ENCODE measurements at regions not wholly inside any gene's neighbourhood (a gene's known extent, or its start where the extent isn't known, plus 50 kb on each side); places are given as distances from the start of the nearest gene placed in this dataset.

- TF ChIP-seq POLR2A (IDR thresholded peaks at IDR 0.05) (no peak), CTCF (IDR thresholded peaks at IDR 0.05 in 4 of 5, conservative IDR thresholded peaks at IDR 0.05 in 1 of 5) (no peak)
- in situ Hi-C loops (cut with MboI; ENCODE audit: low sequenced_read_pairs in 4 of 4) (no loop called here), intact Hi-C loops (cut with DNase I; ENCODE audit: low total_unique reads) (loop anchor here (5.0 kb wide), 1 partner anchor 49 kb away; no protein-coding TSS in a partner anchor)
- peak overlapping the region; percentile 48 to 62 (median 58) for H3K4me3 ChIP-seq
- H3K36me3 ChIP-seq, result no peaks in the 10 kb centered on the region
- peaks cover 12 to 25% (median 21%) of the 10 kb centered on the region in 3 donors for H3K27me3 ChIP-seq
- peaks cover 20 to 30% of the 10 kb centered on the region in 2 donors for H3K4me1 ChIP-seq
- DNase-seq, result no peak
- peak overlapping the region in 3 of 4 donors; percentile 40 to 63 (median 53) for H3K27ac ChIP-seq
- peak in 1 of 2 donors; percentile 26 for ATAC-seq
- no peaks in the 10 kb centered on the region for H3K9me3 ChIP-seq
Measured at GRCh38 chr1:201648066-201648906, 109.4 kb downstream of the NAV1 start.

GRCh38 chr1:201648907-201649721 is 110.2 kb downstream of the NAV1 start:
- no peaks in the 10 kb centered on the region for H3K36me3 ChIP-seq
- H3K9me3 ChIP-seq, result no peaks in the 10 kb centered on the region
- no peak for DNase-seq
- H3K27ac ChIP-seq, result peak overlapping the region; percentile 51 to 63 (median 58)
- H3K4me1 ChIP-seq, result peaks cover 20 to 30% of the 10 kb centered on the region in 2 donors
- intact Hi-C loops (cut with DNase I; ENCODE audit: low total_unique reads), result loop anchor here (5.0 kb wide), 1 partner anchor 48 kb away; no protein-coding TSS in a partner anchor
- no peak for ATAC-seq
- in situ Hi-C loops (cut with MboI; ENCODE audit: low sequenced_read_pairs in 4 of 4), result no loop called here
- TF ChIP-seq CTCF (IDR thresholded peaks at IDR 0.05 in 4 of 5, conservative IDR thresholded peaks at IDR 0.05 in 1 of 5) (no peak), POLR2A (IDR thresholded peaks at IDR 0.05) (no peak)
- peak overlapping the region; percentile 48 to 62 (median 58) for H3K4me3 ChIP-seq
- H3K27me3 ChIP-seq, result peaks cover 12 to 25% (median 21%) of the 10 kb centered on the region in 3 donors

- Histone ChIP-seq H3K9me3 (no peaks in the 10 kb centered on the region), H3K36me3 (no peaks in the 10 kb centered on the region), H3K4me3 (peak overlapping the region; percentile 48 to 62 (median 58)), H3K4me1 (peaks cover 20 to 30% of the 10 kb centered on the region in 2 donors), H3K27me3 (peaks cover 12 to 25% (median 21%) of the 10 kb centered on the region in 3 donors), H3K27ac (peak overlapping the region; percentile 51 to 63 (median 58))
- ATAC-seq, result peak; percentile 36 to 37
- in situ Hi-C loops (cut with MboI; ENCODE audit: low sequenced_read_pairs in 4 of 4) (no loop called here), intact Hi-C loops (cut with DNase I; ENCODE audit: low total_unique reads) (loop anchor here (5.0 kb wide), 1 partner anchor 47 kb away; no protein-coding TSS in a partner anchor)
- peak; percentile 44 to 49 for DNase-seq
- TF ChIP-seq POLR2A (IDR thresholded peaks at IDR 0.05) (peak in 1 of 2 donors; percentile 26), CTCF (IDR thresholded peaks at IDR 0.05 in 4 of 5, conservative IDR thresholded peaks at IDR 0.05 in 1 of 5) (no peak)
Measured at GRCh38 chr1:201649761-201650622, 111.1 kb downstream of the NAV1 start.

- intact Hi-C loops (cut with DNase I; ENCODE audit: low total_unique reads), result no loop called here
- H3K9me3 ChIP-seq, result no peaks in the 10 kb centered on the region
- no peaks in the 10 kb centered on the region for H3K36me3 ChIP-seq
- in situ Hi-C loops (cut with MboI; ENCODE audit: low sequenced_read_pairs in 4 of 4), result no loop called here
- H3K27me3 ChIP-seq, result peaks cover 12 to 25% (median 21%) of the 10 kb centered on the region in 3 donors
- TF ChIP-seq POLR2A (IDR thresholded peaks at IDR 0.05) (no peak), CTCF (IDR thresholded peaks at IDR 0.05 in 4 of 5, conservative IDR thresholded peaks at IDR 0.05 in 1 of 5) (no peak)
- H3K4me3 ChIP-seq, result peak overlapping the region; percentile 48 to 62 (median 58)
- no peak for DNase-seq
- no peak for ATAC-seq
- H3K27ac ChIP-seq, result peak overlapping the region in 3 of 4 donors; percentile 53 to 63 (median 62)
- H3K4me1 ChIP-seq, result peaks cover 25 to 30% of the 10 kb centered on the region in 2 donors
Measured at GRCh38 chr1:201650623-201650933, 111.7 kb downstream of the NAV1 start.
